GM19023 (cell line): ENCODE measurements at regions not wholly inside any gene's neighbourhood (a gene's known extent, or its start where the extent isn't known, plus 50 kb on each side); places are given as distances from the start of the nearest gene placed in this dataset.

Source experiments
- ATAC-seq: cut with Tn5 transposase; IDR thresholded peaks from one replicate; pipeline ENCODE4 v1.9.1; 2021; ENCODE audit warnings: mild to moderate bottlenecking, moderate library complexity; ENCODE audit not compliant: unreplicated experiment

DNA sequence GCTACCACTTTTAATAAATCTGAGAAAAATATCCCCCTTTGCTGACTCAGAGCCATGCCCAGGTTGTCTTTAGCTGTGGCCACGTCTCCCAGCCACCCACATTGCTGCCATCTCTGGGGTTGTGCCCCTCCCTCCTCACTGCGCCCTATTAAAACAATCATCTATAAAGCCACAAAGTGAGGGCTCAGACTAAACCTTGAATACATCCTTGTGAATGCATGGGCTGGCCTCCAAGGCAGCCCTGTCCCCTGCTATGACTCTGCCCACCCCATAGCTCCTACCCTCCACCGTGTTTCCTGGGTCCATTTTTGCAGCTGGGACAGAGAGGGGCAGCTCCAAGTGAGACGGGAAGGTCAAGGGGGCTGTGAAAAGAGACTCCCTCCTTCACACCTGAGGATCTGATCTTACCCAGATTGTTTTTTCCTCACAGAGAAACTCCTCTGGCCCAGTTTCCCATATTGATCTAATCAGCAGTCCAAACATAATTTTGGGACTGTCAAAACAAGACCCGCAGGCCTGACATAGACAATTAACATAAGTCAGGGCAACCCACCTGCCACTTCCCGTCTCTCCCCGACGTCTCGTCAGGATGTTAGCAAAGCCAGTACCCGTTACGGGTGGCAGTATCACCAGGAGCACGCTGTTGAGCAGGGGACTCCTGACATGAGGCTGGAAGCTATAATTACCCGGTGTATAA lies 199.0 kb downstream of the KATNAL1 start:
- no peak for ATAC-seq

DNA sequence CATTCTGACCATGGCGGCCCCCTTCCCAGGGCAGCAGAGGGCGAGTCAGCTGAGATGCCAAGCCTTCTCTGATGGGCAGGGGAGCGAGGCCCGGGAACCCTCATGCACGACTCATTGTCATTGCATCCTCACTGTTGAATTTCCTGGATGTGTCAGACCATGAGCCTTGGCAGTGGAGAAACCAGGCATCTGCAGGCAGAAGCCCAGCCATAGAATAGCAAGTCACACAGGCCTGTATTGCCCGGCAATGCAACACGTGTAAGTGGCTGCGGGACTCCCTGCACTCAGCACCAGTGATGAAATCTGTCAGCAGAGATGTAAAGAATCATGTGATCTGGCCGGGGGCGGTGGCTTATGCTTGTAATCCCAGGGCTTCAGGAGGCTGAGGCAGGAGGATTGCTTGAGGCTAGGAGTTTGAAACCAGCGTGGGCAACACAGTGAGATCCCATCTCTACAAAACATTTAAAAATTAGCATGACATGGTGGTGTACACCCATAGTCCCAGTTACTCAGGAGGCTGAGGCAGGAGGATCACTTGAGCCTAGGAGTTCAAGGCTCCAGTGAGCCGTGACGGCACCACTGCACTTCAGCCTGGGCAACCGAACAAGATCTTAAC lies 199.7 kb downstream of the KATNAL1 start:
- ATAC-seq, result no peak

DNA sequence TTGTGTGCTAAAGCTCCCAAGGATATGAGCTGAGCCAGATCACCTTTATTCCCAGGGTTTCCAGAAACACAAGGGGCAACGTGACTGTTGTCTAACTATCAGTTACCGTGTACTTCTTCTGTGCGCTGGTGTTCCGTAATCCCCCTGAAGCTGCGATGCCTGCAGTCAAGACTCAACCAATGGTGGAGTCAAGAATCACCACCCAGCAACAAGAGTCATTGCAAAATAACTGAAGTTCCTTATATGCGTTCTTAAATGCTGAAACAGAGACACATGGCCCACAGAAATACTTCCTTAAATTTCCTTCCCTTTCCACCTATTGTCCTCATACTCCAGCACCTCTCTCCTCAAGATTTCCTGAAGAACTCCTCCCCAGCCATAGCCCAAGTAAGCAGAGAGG lies 200.2 kb downstream of the KATNAL1 start:
- ATAC-seq, result no peak

DNA sequence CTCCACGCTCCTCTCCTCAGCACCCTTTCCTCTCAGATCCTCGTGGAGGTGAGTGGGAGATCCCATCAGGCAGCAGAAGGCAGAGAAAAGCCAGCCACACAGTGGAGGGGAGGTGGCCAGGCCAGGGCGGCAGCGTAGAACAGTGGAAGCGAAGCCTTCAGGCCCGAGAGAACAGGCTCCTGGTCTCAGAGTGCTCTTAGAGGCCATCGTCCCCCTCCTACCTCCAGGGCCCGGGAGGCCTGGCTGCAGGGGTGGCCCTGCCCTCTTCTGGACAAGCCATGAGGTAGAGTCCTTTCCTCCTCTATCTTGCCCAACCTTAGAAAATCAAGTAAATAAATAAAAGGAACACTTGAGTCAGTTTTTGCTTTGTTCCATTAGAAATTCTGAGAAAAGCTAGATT lies 202.0 kb downstream of the KATNAL1 start:
- no peak for ATAC-seq

DNA sequence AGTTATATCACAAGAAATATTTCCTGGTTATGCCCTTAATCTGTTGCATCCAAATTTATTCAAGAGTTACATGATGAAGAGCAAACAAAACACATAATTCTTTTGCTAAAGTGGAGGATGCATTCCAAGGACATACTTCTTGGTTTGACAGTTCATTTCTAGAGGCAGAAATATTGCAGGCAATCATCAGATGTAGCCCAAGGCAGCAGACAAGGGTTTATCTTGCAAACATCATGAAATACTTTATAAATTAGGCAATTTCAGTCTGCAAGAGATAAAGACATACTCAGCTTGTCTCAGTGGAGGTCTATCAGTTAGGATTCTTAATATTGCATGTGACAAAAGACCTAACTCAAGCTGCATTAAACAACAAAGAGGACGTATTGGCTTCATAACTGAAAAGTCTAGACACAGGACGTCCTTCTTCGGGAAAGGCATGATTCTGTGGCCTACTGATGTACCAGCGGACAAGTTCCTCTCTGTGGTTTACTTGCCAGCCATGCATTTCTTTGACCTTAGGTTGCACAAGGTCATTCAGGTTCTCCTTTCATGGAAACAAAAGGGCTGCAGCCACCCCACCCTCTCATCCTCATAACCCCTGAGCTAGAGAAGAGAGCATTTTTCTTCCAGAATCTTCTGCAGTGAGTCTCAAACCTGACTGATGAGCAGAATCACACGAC lies 204.1 kb downstream of the KATNAL1 start:
- ATAC-seq, result no peak

DNA sequence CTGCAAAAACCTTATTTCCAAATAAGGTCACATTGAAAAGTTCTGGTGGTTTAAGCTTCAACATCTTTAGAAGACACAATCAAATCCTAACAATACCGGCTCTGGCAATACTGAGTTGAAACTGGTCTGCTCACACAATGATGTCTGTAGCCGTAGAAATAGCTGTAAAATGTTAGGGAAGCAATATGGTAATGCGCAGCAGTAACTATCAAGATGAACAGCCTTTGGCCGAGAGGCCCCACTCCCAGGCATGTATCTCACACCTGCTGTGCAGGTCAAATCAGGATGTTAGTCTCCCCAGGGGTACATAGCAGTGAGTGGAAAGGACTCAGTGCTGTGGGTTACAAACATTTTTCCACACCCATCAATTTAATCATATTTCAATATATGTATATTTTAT lies 207.1 kb downstream of the KATNAL1 start:
- ATAC-seq, result no peak

DNA sequence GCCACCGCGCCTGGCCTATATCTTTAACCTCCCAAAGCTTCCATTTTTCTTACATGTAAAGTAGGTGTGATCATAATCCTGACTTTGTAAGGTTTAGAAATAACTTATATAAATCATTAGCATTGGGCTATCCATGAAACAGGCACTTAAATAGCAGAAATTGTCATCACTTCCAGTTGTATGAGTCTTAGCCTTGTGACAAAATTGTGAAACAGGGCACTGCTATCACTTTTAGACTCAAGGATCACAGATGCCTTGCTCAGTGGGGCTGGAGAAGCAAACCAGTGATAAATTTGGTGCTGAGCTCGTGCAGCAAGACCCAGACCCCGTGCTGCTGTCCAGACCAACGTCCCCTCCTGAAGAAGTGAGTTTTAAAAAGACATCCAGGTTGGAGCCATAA lies 209.7 kb downstream of the KATNAL1 start:
- no peak for ATAC-seq

DNA sequence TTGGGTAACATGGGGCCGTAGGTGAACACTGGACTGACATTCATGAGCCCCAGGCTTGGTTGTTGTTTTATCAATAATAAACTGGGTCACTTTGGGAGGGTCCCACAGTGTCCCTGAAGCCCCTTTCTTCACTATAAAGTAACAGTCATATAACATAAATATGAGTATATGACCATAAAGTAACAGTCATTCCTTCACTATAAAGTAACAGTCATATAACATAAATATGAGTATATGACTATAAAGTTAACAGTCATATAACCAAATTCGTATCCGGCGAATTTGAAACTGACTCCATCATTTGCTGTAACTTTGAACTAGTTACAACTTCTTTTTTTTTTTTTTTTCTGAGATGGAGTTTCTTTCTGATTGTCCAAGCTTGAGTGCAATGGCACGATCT lies 210.3 kb downstream of the KATNAL1 start:
- no peak for ATAC-seq

DNA sequence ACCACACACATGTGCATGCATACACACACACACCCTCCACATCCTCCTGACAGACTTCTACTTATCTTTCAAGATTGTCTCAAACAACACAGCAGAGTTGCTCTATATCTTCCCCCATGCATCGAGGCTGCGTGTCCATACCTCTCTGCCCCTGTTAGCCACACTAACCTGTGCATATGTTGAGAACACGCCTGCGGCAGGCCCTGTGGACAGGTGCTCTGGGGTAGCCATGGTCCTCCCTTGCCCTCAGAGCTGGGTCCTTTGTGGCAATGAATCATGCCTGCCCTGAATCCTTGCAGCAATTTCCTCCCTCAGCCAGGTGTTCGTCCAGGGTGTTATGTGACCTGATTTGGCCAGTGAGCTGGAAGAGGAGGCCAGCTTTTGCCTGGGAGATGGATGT lies 213.3 kb downstream of the KATNAL1 start:
- no peak for ATAC-seq

DNA sequence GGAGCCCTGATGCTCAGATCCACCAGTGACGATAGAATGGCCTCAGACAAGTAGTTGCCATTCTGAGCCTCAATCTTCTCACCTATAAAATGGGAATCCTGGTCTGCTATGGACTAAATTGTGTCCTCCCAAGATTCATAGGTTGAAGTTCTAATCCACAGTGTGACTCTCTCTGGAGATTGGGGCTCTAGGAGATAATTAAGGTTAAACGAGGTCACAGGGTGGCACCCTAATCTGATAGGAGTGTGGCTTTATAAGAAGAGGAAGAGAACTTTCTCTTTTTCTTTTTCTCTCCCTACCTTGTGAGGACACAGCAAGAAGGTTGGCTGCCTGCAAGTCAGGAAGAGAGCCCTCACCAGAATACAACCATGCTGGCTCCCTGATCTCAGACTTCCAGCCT lies 214.1 kb downstream of the KATNAL1 start:
- ATAC-seq, result no peak

DNA sequence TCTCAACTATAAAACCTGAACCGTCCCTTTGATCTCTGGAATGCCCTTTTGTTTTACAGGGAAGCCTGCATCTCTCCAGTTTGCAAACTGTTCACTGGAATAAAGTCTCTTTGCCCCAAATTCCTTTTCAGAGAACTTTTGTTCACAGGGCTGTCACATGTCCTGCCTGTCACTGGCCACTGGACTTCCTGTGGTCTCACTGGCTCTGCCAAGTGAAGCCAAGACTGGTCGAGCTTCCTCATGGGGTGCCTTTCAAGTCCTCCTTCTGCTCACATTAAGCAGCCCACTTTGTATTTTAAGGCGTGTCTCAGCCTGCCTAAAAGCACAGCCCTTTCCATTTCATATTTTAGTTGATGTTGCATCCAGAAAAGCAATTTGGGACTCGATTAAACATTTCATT lies 215.7 kb downstream of the KATNAL1 start:
- no peak for ATAC-seq

DNA sequence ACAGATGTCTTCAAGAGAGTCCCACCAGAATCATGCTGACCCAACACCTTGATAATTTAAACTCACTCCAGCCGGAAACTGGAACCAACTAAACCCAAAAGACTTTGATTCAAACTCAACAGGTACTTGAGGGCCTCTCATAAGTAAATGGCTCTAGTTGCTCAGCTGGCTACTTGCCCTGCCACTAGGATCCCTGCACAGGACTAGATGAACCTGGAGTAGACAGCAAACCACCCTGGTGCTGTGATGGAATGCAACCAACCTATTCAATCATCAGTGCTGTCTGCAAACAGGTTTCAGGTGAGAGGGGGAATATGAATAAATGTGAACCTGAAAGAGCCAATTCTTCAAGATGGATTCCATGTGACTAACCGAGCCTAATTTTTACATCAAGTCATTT lies 216.3 kb downstream of the KATNAL1 start:
- ATAC-seq, result no peak

DNA sequence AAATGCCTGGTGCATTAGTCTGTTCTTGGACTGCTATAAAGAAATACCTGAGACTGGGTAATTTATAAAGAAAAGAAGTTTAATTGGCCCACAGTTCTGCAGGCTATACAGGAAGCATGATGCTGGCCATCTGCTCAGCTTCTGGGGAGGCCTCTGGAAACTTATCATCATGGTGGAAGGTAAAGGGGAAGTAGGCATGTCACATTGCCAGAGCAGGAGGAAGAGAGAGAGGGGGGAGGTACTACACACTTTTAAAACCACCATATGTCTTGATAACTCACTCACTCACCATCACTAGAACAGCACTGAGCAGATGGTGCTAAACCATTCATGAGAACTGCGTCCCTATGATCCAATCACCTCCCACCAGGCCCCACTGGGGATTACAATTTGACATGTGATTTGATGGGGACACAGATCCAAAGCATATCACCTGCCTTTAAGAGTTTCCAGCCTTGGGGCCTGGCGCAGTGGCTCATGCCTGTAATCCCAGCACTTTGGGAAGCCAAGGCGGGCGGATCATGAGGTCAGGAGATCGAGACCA lies 219.0 kb downstream of the KATNAL1 start:
- ATAC-seq, result no peak

DNA sequence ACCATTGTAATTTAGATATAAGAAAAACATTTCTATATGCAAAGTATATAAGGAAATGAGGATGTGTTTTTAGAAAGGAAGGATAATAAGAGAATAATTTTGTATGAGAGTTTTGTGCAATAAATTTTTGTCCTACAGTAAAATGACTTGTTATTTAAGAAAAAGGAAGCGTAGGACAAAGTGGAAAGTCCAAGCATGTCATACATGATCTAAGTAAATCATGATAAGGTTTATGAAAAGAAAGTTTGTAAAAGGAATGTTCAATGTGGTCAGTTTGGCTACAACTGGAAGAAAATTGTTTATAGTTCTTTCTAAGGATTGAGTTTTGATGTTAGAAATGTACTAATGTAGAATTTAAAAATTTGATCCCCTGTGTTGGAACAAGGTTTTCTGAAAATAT lies 222.3 kb downstream of the KATNAL1 start:
- ATAC-seq, result no peak

DNA sequence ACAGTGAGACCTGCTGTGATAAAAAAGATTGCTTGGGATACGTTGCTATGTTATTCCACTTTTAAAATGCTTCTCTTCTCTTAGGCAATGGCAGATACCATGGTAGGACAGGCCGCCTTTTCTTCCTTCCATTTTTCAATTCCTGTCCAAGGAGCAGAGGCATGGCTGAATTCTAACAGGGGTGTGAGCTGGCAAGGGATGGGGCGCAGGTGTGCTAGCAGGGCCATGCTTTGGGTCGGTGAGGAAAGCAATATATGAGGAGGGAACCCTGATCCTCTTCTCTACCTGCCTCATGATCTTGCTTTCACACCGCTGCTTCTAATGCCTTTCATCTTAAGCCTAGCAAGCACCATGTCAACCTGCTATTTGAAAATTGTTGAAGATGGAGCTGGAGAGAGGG lies 225.0 kb downstream of the KATNAL1 start:
- ATAC-seq, result no peak

DNA sequence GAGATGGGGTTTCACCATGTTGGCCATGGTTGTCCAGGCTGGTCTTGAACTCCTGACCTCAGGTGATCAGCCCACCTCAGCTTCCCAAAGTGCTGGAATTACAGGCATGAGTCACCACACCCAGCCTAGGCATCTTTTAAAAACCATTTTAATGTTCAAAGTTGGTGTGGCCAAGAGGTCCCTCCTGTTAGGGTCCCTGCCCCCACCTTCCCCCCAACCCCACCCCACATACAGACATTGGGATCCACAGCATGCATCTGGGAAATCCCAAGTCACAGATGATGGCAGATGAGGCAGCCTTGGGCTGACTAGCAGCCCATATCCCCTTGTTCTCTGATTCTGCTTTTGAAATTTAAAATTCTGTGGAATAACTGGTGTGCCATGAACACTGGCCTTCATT lies 226.0 kb downstream of the KATNAL1 start:
- no peak for ATAC-seq

DNA sequence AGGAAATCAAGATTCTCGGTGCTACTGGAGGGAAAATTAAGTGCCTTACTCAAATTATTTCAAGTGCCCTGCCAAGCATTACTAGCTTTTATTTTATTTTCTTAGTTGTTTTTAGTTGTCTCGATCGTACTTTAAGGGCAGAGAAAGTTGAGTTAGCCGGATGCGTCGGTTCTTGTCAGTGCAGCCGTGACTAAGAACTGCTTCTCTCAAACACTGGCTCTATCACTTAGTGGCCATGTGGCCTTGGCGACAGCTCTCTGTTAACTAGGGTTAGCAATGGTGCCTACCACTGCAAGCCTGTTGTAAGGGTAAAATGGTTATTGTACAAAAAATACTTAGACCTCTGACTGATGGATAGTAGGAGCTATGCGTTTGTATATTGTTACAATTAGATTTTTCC lies 227.8 kb downstream of the KATNAL1 start:
- ATAC-seq, result no peak

DNA sequence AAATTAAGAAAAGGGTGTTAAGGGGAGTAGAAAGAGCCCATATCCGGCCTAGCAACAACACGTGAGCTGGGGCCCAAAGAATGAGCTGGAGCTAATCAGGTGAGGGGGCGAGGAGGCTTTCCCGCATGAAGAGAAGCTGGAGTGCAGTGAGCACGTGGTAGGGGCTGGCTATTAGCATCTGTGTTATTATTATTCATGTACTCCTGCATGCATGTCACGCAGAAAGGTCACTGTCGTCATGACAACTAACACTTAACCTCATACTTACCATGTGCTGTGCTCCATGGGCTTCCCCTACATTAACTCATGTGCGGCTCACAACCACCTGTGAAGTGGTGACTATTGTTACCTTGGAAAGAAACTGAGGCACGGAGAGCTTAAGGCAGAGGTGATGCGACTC lies 227.6 kb upstream of the UBL3 start:
- no peak for ATAC-seq

DNA sequence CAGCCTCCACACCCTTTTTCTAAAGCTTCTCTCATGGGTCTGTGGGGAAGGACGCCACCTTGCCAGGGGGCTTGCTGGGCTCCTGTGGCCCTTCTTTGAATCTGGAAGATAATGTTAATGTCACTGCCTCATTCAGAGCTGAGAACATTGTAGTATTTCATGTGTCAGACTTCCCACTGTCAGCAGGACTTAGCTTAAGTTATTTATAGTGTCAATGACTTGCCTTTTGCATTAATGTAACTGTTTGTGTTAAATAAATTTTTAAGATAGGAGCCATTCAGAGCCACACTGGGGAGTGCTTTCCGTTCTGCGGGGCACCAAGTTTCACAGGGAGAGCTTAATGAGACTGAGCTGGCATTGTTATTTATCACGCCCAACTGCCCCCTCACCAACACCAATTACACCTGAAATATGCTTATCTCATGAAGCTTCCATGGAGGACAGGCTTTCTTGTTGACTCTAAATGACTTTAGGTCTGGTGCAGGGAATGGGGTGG lies 226.9 kb upstream of the UBL3 start:
- no peak for ATAC-seq

DNA sequence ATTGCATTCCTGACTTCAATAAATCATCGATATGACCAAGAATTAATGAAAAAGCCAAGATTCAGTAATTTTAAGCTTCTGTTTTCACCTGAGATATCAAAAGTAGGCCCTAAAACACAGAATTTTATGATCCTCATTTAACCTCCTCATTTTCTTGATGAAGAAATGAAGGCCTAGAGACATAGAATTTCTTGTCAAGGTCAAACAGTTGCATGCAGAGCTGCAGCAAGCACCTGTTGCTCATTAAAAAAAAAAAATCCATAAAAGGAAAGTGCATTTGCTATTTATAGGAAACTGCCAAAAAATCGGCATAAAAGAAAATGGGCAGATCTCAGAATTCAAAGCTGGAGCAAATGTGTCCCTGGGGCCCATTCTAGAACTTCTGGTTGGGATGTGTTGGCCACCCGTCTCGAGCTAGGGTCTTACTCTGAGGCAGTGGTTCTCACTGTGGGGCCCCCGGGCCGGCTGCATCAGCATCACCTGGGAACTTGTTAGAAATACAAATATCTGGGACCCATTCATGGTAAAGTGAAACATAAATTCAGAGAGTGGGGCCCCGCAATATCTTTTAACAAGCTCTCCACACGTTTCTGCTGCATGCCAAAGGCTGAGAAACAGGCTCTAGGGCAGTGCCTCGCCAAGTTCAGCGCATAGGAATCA lies 224.7 kb upstream of the UBL3 start:
- no peak for ATAC-seq

DNA sequence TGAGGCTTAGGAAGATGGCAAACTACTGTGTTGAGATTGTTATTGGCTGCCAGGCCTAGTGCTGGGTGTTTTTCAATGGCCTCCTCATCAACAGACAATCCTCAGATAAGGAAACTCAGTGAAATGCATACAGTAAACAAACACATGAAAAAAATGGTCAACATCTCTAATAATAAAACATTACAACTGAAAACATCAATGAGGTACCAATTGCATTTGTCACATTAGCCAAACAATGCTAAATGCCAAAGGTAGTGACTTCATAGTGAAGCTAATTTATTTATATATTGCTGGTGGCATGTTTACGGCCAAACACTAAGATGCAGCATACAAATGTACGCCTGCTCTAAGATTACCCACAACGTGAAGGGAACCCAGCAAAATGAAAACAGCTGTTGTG lies 224.0 kb upstream of the UBL3 start:
- ATAC-seq, result no peak

DNA sequence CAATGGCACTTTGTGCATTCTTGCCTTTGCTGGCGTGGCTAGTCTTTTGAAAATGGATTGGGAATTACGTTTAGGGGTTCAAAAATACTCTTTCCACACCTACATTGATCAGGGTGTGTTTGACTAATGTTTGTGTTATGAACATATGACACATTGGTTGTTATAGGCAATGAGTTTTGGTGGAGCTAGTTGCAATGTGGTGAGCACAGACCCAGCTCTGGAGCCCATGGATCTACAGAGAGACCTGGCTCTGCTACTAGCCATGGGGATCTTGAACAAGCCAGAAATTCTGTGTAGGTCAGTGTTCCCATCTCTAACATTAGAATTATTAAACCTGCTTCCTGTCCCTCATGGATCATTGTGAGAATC lies 222.4 kb upstream of the UBL3 start:
- no peak for ATAC-seq
